ENCODE measurements at regions not wholly inside any gene's neighbourhood (a gene's known extent, or its start where the extent isn't known, plus 50 kb on each side); places are given as distances from the start of the nearest gene placed in this dataset.

DNA sequence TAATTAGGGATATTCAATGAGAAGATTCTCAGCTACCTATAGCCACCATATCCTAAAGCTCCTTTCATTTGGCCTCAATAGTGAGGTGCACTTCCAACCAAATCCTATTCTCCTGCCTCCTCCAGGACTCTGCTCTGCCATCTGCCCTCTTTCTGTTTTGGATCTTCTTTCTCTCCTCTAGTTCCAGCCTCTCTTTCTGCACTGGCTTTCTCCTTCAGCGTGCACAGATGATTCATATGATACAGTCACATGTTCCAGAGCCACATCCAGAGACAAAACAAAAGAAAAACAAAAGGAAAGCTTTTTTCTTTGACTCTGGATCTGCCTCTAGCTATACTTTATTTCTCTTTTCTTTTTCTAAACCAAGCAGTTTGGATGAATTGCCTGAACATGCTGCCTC lies 531.9 kb upstream of the MAN1A1 start:
- peak; percentile 56 for DNase-seq (ENCODE audit: low read depth)

DNA sequence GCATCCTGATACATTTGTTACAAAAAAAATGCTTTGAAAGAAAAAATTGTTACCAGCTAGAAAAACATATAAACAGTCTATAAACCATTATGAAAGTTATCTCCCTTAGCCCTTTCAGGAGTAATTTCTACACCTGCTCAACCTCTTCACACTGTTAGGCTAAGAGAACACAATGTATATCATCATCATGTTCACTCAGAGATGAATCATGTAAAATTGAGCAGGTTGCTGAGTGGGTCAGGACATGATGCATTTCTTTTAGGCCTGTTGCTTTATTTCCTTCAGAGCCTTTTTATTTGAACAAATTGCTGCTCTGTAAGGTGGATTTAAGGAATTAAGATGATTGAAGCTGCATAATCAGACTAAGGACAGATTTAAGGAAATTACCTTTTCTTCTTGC lies 531.3 kb upstream of the MAN1A1 start:
- DNase-seq (ENCODE audit: low read depth) = no peak

DNA sequence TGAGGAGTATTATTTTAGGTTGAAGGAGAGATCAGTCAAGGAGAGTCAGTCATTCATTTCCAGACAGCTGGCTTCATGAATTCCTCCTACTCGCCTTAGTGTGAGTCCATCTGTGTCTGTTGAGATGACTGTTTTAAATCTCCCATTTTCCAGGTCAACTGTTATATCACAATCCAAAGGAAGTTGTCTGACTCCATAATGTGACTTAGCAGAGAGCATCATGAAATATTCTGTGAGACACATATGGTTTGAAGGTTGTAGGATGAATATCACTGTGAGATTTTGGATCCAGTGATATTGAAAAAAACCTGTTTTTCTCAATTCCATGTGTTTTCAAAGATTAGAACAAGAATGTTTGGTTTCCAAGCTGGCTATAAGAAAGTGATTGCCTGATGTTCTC lies 530.2 kb upstream of the MAN1A1 start:
- no peak for DNase-seq (ENCODE audit: low read depth)

DNA sequence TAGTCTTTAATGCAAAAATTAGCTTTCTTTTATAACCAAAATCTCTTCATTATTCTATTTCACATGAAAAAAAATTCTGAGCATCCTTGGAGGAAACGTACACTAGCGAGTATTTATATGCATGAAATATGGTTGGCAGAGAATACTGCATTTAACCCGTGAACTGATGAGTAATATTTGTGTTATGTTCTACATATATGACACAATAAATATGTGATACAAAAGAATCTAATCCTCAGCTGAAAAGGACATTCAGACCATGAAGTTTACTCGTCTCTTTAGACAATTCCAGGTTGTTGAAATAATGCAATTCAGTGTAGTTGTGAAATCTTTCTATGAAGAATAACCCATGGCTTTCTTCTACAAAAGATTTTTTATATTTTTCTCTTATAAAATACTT lies 524.8 kb upstream of the MAN1A1 start:
- no peak for DNase-seq (ENCODE audit: low read depth)

DNA sequence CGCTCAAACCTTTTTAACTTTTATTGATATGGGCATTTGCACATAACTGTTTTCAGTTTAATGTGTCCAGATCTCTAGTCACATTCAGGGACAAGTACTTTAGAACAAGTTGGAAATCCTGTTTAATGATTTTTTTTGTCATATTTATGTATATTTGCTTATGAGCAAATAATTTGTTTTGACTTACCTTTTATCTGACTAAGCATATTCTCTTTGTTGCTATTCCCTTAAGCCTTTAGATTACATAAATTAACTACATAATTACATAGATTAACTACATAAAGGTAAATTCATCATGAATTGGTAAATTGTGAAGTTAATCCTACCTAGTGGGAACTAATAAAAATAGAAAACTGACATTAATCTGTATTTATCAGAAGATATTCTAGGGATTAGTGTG lies 523.5 kb upstream of the MAN1A1 start:
- no peak for DNase-seq (ENCODE audit: low read depth)

DNA sequence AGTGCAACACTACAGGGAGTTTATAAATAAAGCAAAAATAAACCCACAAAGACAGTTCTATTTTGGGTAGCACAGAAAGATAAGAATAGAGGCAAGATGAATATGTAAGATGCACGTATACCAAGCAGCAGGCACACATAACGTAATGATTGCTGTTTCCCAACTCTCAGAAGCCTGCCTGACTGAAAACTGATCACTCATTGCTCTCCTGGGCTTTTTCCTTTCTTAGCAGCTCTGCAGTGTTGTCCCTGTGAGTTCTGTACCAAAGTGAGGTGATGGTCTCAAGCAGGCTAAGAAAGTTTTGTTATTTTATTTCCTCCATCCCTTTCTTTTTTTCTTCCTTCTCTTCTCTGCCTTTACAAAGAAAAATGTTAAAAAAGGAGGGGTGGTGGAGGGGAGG lies 522.0 kb upstream of the MAN1A1 start:
- no peak for DNase-seq (ENCODE audit: low read depth)

DNA sequence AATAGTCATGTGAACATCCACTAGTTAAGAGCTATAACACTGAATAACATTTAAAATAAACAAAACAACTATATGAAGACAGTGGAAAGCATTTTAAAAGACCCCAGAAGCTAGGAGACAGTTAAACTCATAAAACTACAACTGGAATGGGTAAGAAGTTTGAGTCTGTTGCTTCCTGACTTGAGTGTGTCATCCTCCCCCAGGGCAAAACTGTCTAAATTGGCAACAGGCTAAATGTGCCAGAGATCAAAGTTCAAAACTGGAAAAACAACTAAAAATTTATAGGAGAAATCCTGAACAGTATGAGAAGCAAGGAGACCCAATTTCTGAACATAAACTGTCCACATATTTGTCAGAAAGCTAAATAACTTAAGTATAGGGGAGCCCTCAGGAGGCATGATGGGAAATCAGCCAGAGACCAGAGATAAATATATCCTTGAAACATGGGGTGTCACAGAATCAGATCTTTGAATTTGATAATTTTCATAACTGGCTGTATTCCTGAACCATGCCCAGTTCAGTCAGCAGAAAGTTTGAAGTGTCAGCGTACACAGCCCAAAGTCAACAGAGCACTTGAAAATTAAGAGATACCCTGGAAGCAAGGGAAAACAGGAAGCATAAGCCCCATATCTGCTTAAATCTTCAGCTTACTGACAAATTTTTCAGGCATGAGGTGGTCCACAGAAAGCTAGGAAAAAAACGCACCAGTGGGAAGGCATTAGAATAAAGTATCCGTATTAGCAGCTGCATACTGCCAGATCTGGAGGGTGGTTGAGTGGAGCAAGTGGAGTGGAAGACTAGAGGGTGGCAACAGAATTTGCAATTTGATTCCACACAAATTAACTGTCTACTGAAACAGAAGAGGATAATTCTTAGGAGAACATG lies 516.1 kb upstream of the MAN1A1 start:
- peak; percentile 75 for DNase-seq (ENCODE audit: low read depth)

DNA sequence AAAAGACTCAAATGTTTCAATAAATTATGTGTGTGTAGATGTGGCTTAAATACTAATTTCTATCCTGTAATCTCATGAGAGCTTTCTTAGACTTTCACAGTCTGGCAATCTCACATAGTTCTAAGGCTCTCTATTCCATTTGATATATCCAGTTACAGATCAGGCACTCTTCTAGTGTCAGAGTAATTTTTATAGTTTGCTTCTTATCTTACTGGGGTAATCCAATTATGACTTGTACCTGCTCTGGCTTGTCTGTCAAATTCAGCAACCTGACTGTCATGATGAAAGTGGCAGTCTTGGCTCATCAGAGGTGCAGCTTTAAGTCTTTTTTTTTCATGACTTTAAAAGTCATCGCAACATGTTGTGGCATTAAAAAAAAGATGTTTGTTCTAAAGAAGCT lies 513.2 kb upstream of the MAN1A1 start:
- DNase-seq (ENCODE audit: low read depth) = no peak

DNA sequence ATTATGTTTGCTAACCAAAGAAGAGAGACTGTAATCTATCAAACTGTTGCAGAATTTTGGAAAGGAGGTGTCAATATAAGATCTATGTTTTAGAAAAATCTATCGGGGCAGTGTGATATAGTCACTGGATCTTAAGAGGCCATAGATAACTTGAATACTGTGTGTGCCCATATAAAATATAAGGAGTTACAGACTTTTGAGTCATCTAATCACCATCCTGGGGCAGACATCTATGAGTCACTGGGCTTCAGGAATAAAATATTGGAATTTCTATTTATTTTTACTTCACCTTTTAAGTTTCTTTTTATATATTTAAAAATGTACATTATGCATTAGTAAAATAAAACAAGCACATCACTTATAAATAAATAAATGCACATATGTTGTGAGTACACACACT lies 509.3 kb upstream of the MAN1A1 start:
- DNase-seq (ENCODE audit: low read depth) = peak; percentile 44

DNA sequence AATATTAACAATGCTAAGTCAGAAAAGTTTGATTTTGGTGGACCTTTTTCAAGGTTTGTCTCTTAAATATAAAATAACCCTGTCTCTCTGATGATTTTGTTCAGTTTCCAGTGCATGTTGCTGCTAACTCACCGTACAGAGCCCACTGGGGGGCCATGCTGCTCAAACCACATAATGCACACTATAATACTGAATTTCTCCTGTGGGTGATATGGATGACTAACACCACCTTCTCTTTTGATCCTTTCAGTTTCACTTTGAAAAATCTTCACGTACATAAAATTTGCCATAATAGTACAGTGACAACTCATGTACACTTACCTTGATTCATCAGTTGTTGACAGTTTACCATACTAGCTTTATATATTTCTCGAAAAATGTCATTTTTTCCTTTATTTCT lies 506.6 kb upstream of the MAN1A1 start:
- DNase-seq (ENCODE audit: low read depth) = no peak

DNA sequence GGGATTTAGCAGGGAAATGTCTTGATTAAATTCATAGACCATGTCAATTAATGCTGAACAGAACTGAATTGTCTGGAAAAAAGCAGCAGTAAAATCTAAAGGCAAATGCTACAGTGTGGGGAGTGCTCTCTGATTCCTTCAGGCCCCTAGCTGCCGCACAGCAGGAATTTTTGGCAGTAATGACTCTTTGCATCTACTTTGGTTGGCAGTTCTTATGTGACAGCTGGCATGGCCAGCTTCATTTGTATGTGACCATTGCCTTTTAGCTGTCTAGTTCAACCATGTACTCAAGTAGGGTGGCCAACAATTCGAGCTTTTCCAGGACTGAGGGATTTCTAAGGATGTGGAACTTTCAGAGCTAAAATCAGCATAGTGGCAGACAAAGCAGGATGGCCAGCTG lies 499.1 kb upstream of the MAN1A1 start:
- no peak for DNase-seq (ENCODE audit: low read depth)

DNA sequence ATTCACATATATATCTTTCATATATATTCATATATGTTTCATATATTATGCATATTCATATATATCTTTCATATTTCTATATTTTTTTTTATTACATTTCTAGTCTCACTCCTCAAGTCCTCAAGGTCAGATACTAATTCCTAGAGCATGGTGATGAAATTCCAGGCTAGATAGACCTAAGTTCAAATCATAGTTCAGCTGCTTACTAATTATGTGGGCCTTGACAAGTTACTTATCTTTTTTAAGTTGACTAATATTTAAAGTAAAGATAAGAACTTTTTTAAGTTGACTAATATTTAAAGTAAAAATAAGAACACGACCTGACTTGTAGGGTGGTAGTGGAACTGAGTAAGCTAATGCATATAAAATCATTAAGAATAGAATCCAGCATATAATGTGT lies 495.6 kb upstream of the MAN1A1 start:
- DNase-seq (ENCODE audit: low read depth) = no peak

DNA sequence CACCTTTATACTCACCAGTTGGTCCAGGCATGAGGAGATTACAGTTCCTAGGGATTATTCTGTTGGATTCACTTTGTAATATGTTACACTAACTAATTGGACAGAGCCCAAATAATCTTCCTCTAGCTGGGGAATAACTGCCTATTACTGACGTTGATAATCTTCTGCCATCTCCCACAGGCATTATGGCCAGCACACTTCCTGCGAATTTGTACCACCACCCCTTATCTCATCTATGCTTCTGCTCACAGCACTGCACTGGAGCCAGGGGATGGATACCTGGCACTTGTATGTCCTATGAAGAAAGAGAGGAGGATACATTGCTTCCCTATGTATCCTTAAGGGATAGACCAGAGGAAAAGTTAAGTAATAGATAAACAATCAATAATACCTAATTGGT lies 494.8 kb upstream of the MAN1A1 start:
- DNase-seq (ENCODE audit: low read depth) = no peak

DNA sequence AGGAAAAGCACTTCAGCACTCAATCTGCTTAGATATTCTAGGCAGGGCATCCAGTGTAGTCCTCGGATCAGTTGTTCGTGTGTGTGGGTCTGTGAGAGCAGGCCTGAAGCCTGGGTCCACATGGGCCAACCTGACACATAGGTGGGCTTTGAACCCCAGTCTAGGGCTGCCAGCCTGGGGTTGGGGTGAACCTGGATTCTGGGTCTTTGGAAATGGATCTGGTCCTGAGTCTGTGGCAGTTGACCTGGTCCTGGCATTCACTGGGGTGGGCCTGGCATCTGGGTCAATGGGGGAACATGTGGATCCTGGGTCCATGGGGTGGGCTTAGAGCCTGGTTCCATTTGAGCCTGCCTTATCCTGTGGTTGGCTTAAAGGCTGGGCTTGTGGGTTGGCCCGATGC lies 492.6 kb upstream of the MAN1A1 start:
- no peak for DNase-seq (ENCODE audit: low read depth)

DNA sequence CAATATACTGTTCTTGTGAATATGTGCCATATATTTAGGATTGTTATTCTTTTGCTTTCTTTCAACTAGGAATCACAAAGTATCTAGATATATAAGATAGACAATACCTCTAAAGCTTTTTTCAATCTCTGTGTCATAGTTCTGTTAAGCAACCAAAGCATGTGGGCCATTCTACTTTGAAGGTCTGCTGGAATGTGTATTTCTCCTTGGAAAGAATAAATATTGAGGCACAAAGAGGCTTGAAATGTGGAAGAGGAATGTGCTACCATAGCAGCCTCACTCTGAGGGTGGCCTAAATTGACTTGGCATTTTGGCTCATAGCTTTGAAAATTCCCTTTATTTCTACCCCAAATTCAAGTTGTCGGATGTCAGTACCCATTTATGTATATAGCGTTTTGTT lies 488.5 kb upstream of the MAN1A1 start:
- DNase-seq (ENCODE audit: low read depth) = no peak

DNA sequence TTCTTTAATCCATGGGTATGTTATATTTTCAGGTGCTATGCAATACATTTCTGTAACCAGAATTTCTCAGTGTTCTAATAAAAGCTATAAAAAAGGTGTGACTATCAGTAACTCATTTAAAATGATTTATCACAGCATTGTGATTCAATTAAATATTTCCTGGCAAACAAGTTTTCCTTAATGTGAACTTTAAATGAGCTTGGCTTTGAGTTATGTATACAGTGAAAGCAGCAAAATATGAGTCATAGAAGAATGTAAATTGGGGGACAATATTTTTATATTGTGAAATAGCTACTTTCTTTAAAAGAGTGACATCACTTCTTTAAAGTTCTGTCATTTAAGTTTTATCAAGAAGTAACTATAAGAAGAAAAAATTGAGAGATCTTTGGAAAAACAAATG lies 484.9 kb upstream of the MAN1A1 start:
- no peak for DNase-seq (ENCODE audit: low read depth)

DNA sequence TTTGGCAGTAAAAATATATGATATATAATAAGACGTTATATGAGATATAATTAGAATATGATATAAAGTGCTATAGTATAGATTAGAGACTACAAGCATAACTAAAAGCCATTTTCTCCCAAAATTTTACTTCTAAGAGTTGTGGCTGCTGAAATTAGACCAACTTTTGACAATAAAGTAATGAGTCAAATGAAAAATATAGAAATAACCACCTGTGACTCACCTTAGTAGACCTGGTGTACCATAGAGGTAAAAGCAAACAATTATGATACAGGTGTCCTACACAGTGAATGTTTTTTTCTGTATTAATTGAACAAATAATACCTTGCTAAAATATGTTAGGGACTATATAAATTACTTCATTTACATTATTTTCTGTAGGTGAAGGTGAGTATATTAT lies 482.9 kb upstream of the MAN1A1 start:
- DNase-seq (ENCODE audit: low read depth) = no peak

DNA sequence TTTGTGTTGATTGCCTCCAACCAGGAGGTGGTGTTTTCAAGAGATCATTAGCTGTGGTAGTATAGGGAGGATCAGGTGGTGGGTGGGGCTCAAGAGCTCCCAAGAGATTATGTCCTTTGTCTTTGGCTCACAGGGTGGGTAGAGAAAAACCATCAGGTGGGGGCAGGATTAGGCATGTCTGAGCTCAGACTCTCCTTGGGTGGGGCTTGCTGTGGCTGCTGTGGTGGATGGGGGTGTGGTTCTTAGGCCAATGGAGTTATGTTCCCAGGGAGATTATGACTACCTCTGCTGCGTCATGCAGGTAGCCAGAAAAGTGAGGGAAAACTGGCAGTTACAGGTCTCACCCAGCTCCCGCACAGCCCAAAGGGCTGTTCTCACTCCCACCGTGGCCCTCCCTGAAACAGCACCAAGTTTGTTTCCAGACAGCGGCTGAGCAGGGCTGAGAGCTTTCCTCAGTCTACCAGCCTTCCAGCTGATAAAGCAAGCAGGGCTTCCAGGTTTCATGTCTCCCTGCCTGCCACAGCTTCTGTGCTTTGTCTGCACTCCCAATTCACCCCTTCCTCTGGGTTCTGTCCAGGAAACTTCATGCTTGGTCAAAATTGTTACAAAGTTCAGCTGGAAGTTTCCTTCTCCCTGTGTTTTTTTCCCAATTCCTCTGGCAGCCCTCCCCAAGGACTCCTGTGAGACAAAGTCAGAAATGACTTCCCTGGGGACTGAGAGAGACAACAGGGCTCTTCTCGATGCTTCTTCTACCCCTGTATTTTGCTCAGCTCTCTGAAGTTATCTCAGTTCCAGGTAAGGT lies 481.1 kb upstream of the MAN1A1 start:
- DNase-seq (ENCODE audit: low read depth) = peak; percentile 1

DNA sequence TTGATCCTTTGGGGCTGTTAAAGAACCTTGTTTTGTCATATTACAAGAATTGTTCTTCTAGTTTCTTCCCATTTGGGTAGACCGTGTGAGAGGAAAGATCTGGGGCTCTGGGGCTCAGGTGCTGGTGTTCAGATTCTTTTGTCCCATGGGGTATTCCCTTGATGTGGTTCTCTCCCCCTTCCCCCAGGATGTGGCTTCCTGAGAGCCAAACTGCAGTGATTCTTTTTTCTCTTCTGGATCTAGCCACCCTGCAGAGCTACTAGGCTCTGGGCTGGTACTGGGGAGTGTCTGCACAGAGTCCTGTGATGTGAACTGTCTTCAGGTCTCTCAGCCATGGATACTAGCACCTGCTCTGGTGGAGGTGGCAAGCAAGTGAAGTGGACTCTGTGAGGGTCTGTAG lies 480.5 kb upstream of the MAN1A1 start:
- DNase-seq (ENCODE audit: low read depth) = no peak

DNA sequence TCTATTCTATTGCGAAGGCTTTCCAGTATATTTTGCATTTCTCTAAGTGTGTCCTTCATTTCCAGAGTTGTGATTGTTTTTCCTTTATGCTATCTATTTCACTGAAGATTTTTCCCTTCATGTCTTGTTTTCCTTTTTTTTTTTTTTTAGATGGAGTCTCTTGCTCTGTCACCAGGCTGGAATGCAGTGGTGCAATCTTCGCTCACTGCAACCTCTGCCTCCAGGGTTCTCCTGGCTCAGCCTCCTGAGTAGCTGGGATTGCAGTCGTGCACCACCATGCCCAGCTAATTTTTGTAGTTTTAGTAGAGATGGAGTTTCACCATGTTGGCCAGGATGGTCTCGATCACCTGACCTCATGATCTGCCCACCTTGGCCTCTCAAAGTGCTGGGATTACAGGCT lies 479.9 kb upstream of the MAN1A1 start:
- peak; percentile 25 for DNase-seq (ENCODE audit: low read depth)

DNA sequence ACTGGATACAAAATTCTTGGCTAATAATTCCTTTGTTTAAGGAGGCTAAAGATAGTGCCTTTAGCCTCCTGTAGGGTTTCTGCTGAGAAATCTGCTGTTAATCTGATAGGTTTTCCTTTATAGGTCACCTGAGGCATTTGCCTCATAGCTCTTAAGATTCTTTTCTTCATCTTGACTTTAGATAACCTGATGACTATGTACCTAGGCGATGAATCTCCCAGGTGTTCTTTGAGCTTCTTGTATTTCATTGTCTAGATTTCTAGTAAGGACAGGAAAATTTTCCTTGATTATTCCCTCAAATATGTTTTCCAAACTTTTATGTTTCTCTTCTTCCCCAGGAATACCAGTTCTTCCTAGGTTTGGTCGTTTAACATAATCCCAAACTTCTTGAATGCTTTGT lies 479.4 kb upstream of the MAN1A1 start:
- DNase-seq (ENCODE audit: low read depth) = no peak

DNA sequence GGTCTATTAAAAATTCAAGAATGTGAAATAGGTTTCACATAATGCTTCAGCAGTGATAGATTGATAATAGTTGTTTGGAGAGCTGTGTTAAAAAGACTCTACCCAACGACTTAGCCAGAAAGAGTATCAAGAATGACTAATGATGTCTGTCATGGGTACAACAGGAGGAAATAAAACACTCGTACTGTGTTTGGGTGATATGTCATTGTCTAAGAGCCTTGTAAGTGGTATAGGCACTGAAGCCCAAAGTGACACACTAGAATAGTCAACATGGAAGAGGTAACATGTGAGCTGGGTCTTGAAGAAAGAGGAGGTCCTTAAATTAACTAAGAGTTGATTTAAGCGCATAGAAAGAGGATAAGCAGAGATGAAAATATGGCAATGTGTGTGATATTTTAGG lies 471.8 kb upstream of the MAN1A1 start:
- no peak for DNase-seq (ENCODE audit: low read depth)

DNA sequence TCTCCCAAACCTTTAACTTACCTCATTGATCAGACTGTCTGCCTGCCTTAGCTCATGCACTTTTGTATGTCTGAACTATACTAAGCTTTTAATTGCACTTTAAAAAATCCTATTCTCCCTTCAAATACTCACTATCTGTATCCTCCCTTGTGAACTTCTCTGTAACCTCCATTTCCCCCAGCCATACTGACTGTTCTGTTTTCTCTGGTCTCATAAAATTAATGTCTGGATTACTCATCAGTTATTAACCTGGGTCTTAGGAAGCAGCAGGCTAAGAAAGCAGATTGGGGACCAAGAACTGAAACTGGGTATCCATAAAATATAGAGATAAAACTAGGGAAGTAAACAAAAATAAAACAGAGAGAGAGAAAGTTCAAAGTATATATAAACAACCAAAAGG lies 469.3 kb upstream of the MAN1A1 start:
- peak; percentile 15 for DNase-seq (ENCODE audit: low read depth)

Data from M059J (cell line).